ENCODE measurements at regions not wholly inside any gene's neighbourhood (a gene's known extent, or its start where the extent isn't known, plus 50 kb on each side); places are given as distances from the start of the nearest gene placed in this dataset.

- no peaks in the 10 kb centered on the region for H3K36me3 ChIP-seq
- H3K9me3 ChIP-seq, result no peaks in the 10 kb centered on the region
- ATAC-seq, result no peak
- WGBS (ENCODE audit: insufficient coverage, low coverage, low lambda C conversion rate, missing lambda C conversion rate), result 45% methylated on average over 5 of the region's 15 CpGs
- H3K4me3 ChIP-seq, result no peak overlapping the region
- no peaks in the 10 kb centered on the region for H3K27me3 ChIP-seq
- TF ChIP-seq POLR2A (IDR thresholded peaks at IDR 0.05) (no peak), CTCF (IDR thresholded peaks at IDR 0.05) (no peak)
- H3K27ac ChIP-seq, result no peak overlapping the region
- intact Hi-C loops (cut with DNase I), result no loop called here
- H3K4me1 ChIP-seq, result no peaks in the 10 kb centered on the region
- DNase-seq, result peak in 2 of 3 donors; percentile 20 to 21
Measured at GRCh38 chr1:5752746-5753548, 239.3 kb downstream of the NPHP4 start.

- WGBS (ENCODE audit: insufficient coverage, low coverage, low lambda C conversion rate, missing lambda C conversion rate), result 35% methylated on average over 14 of the region's 14 CpGs
- no peaks in the 10 kb centered on the region for H3K27me3 ChIP-seq
- intact Hi-C loops (cut with DNase I), result no loop called here
- no peak for ATAC-seq
- H3K4me1 ChIP-seq, result no peaks in the 10 kb centered on the region
- DNase-seq, result peak in 1 of 3 donors; percentile 21
- no peaks in the 10 kb centered on the region for H3K9me3 ChIP-seq
- no peak for TF ChIP-seq POLR2A (IDR thresholded peaks at IDR 0.05)
- no peak for TF ChIP-seq CTCF (IDR thresholded peaks at IDR 0.05)
- no peak overlapping the region for H3K4me3 ChIP-seq
- H3K36me3 ChIP-seq, result no peaks in the 10 kb centered on the region
- no peak overlapping the region for H3K27ac ChIP-seq
Measured at GRCh38 chr1:5751833-5752745, 240.1 kb downstream of the NPHP4 start.

GRCh38 chr1:5751163-5751540 is 241.1 kb downstream of the NPHP4 start:
- H3K27ac ChIP-seq, result no peak overlapping the region
- no peak for ATAC-seq
- H3K4me3 ChIP-seq, result no peak overlapping the region
- no peaks in the 10 kb centered on the region for H3K4me1 ChIP-seq
- H3K9me3 ChIP-seq, result no peaks in the 10 kb centered on the region
- intact Hi-C loops (cut with DNase I), result no loop called here
- peak; percentile 10 to 31 (median 31) for DNase-seq
- TF ChIP-seq CTCF (IDR thresholded peaks at IDR 0.05) (no peak), POLR2A (IDR thresholded peaks at IDR 0.05) (no peak)
- WGBS (ENCODE audit: insufficient coverage, low coverage, low lambda C conversion rate, missing lambda C conversion rate), result 27% methylated on average over 2 of the region's 11 CpGs
- H3K27me3 ChIP-seq, result no peaks in the 10 kb centered on the region
- no peaks in the 10 kb centered on the region for H3K36me3 ChIP-seq

- H3K27me3 ChIP-seq, result no peaks in the 10 kb centered on the region
- TF ChIP-seq POLR2A (IDR thresholded peaks at IDR 0.05) (no peak), CTCF (IDR thresholded peaks at IDR 0.05) (no peak)
- ATAC-seq (no peak), DNase-seq (peak; percentile 11 to 38 (median 35))
- 41% methylated on average over 2 of the region's 16 CpGs for WGBS (ENCODE audit: insufficient coverage, low coverage, low lambda C conversion rate, missing lambda C conversion rate)
- no peak overlapping the region for H3K27ac ChIP-seq
- intact Hi-C loops (cut with DNase I), result no loop called here
- H3K9me3 ChIP-seq, result no peaks in the 10 kb centered on the region
- H3K4me1 ChIP-seq, result no peaks in the 10 kb centered on the region
- no peaks in the 10 kb centered on the region for H3K36me3 ChIP-seq
- H3K4me3 ChIP-seq, result no peak overlapping the region
Measured at GRCh38 chr1:5750186-5751162, 241.8 kb downstream of the NPHP4 start.

All from right lobe of liver (tissue), 6 donors.